Lower lobe of right lung (tissue), 2 donors: ENCODE measurements at regions not wholly inside any gene's neighbourhood (a gene's known extent, or its start where the extent isn't known, plus 50 kb on each side); places are given as distances from the start of the nearest gene placed in this dataset.
"Not testable (repeated sequence)": the region's sequence is repeated elsewhere in the genome, so short reads cannot be mapped to it uniquely, and the experiment has no call there.

ENCODE experiments used
- ATAC-seq, 2 donors: fragments of 200-7000 bp; cut with Tn5 transposase; one replicate each; pipeline ENCODE4 v1.9.1; 2020 to 2022; ENCODE audit warnings: mild to moderate bottlenecking in 2 of 2, moderate library complexity in 2 of 2
- DNase-seq: peaks from one replicate; pipeline ENCODE4 v3.0.0-alpha.2; 2020
- H3K27ac ChIP-seq: fragments of 200-600 bp; one replicate; pipeline ENCODE4 v1.8.0; 2022
- H3K27me3 ChIP-seq: fragments of 200-600 bp; one replicate; pipeline ENCODE4 v1.8.0; 2022; ENCODE audit warnings: low read depth
- H3K36me3 ChIP-seq: fragments of 200-600 bp; one replicate; pipeline ENCODE4 v1.8.0; 2022; ENCODE audit warnings: mild to moderate bottlenecking
- H3K4me1 ChIP-seq: fragments of 200-600 bp; one replicate; pipeline ENCODE4 v1.8.0; 2022
- H3K4me3 ChIP-seq: fragments of 200-600 bp; one replicate; pipeline ENCODE4 v1.8.0; 2022; ENCODE audit warnings: mild to moderate bottlenecking
- H3K9me3 ChIP-seq: fragments of 200-600 bp; one replicate; pipeline ENCODE4 v1.8.0; 2022
- CTCF ChIP-seq: fragments of 200-600 bp; IDR thresholded peaks from one replicate; pipeline ENCODE4 v1.8.0; 2022; ENCODE audit warnings: antibody characterized with exemption, mild to moderate bottlenecking
- intact Hi-C: fragments of 100-400 bp; cut with DNase I; formaldehyde crosslinking; loops from one replicate; pipeline ENCODE4 v1.11.0; 2022
- donor health status: DM: no; HTN: yes; CAD: no; lungs with severe emphysema.

- DNase-seq, H3K27ac ChIP-seq, H3K4me1 ChIP-seq, H3K27me3 ChIP-seq, H3K9me3 ChIP-seq, H3K36me3 ChIP-seq, intact Hi-C loops, ATAC-seq, H3K4me3 ChIP-seq: not testable (repeated sequence)
These were observed 279.9 kb downstream of the PLS3 start for GRCh38 chrX:115840729-115841409.

DNA sequence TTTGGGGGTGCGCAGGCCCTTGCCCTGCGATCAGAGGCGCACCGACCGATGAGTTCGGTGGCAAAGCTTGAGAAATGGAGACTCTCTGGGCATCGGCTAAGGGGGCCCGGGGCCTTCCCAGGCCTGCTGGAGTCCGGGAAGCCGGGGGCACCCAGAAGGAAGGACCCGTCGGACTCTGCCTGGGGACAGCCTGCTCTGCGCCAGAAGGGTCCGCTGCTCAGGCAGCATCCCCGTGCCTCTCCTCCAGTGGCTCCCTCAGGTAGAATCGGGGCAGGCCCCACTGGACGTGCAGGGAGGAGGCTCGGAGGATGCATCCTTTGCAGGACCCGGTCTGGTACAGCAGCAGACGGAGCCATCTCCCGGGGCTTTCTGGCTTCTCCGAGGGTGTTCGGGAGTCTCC, 290.0 kb downstream of the PLS3 start:
- H3K36me3 ChIP-seq, H3K9me3 ChIP-seq, H3K4me3 ChIP-seq, H3K27me3 ChIP-seq, DNase-seq, H3K4me1 ChIP-seq, ATAC-seq, intact Hi-C loops, H3K27ac ChIP-seq: not testable (repeated sequence)

GRCh38 chrX:115853260-115853659, 292.3 kb downstream of the PLS3 start:
- H3K4me1 ChIP-seq, ATAC-seq, H3K4me3 ChIP-seq, DNase-seq, H3K27ac ChIP-seq, H3K27me3 ChIP-seq, H3K9me3 ChIP-seq, H3K36me3 ChIP-seq, intact Hi-C loops: not testable (repeated sequence)

DNA sequence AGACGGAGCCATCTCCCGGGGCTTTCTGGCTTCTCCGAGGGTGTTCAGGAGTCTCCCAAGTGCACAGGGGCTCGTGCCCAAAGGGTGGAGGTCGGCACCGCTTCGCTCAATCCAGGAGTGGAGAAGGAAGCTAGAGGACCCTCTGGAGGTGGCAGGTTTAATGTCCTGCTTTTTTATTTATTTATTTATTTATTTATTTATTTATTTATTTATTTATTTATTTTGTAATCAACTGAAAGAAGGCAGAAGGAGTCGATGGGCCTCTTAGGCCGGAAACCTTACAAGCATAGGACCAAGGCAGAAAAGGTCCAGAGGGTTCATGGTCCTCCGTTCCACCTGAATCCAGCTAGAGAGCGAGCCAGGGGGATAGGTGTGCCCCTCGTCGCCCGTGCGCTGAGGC, 289.4 kb upstream of the AGTR2 start:
- H3K27ac ChIP-seq, ATAC-seq, DNase-seq, H3K9me3 ChIP-seq, intact Hi-C loops, H3K36me3 ChIP-seq, H3K4me1 ChIP-seq, H3K4me3 ChIP-seq, H3K27me3 ChIP-seq: not testable (repeated sequence)

- H3K4me3 ChIP-seq, ATAC-seq, H3K27me3 ChIP-seq, H3K27ac ChIP-seq, H3K4me1 ChIP-seq, intact Hi-C loops, H3K9me3 ChIP-seq, H3K36me3 ChIP-seq, DNase-seq: not testable (repeated sequence)
These were observed 286.4 kb upstream of the AGTR2 start for GRCh38 chrX:115884121-115884520.

- H3K9me3 ChIP-seq, ATAC-seq, H3K36me3 ChIP-seq, intact Hi-C loops, H3K27ac ChIP-seq, H3K27me3 ChIP-seq, H3K4me1 ChIP-seq, H3K4me3 ChIP-seq: not testable (repeated sequence)
- peak; percentile 46 for DNase-seq
These were observed 282.5 kb upstream of the AGTR2 start for GRCh38 chrX:115888041-115888440.

GRCh38 chrX:115888519-115888918, 282.0 kb upstream of the AGTR2 start:
- H3K27me3 ChIP-seq, H3K9me3 ChIP-seq, H3K4me3 ChIP-seq, H3K27ac ChIP-seq, ATAC-seq, H3K4me1 ChIP-seq, intact Hi-C loops, H3K36me3 ChIP-seq, DNase-seq: not testable (repeated sequence)

DNA sequence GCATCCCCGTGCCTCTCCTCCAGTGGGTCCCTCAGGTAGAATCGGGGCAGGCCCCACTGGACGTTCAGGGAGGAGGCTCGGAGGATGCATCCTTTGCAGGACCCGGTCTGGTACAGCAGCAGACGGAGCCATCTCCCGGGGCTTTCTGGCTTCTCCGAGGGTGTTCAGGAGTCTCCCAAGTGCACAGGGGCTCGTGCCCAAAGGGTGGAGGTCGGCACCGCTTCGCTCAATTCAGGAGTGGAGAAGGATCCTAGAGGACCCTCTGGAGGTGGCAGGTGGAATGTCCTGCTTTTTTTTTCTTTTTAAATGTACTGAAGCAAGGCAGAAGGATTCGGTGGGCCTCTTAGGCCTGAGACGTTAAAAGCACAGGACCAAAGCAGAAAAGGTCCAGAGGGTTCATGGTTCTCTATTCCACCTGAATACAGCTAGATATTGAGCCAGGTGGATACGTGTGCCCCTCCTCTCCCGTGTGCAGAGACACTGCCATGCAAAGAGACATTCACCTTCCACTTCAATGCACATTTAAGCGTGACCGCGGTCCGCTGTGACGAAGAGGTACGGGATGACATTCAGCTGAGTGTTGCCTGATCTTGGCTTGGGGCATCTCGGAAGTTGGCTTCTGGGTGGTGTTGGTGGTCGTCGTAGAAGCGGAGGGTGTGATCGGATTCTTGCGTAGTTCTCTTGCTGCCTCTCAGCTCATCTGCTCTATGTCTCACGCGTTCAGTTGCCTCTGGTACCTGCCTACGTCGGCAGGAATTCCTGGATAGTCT, 281.2 kb upstream of the AGTR2 start:
- no peak overlapping the region for H3K27ac ChIP-seq
- no peak for DNase-seq
- no peaks in the 10 kb centered on the region for H3K36me3 ChIP-seq
- ATAC-seq: no peak
- no peak overlapping the region for H3K4me3 ChIP-seq
- no peak for TF ChIP-seq CTCF
- no peaks in the 10 kb centered on the region for H3K27me3 ChIP-seq
- intact Hi-C loops: no loop called here
- H3K4me1 ChIP-seq: no peaks in the 10 kb centered on the region
- H3K9me3 ChIP-seq: no peaks in the 10 kb centered on the region

DNA sequence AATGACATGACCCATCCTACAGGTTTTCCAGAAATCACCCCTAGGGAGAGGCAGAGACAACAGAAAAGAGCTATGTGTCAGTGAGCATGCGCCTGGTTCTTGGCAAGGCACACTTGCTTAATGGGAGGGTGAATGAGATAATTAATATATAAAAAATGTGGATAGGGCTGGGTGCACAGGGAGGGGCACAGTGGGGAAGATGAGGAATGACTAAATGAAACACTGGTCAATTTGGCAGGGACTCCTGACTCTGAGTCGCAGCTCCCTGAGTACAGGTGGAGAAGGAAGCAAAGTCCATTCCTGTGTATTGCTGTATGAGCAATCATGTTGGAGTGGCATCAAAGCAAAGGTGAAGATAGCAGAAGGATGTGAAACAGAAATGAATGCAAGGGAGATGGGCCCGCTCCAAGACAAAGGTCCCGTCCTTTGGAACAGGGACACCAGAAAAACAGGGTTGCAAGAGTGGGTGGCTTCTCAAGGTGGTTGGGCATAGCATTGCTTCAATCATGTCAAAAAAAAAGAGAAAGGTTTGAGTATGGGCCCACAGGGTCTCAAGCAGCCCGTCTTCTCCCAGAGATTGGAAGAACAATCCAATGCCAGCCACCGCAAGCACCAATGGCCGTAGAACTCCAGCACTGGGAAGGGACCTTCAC, 278.4 kb upstream of the AGTR2 start:
- no peaks in the 10 kb centered on the region for H3K27me3 ChIP-seq
- TF ChIP-seq CTCF: no peak
- no peak overlapping the region for H3K4me3 ChIP-seq
- DNase-seq (no peak), ATAC-seq (no peak)
- no peaks in the 10 kb centered on the region for H3K4me1 ChIP-seq
- H3K36me3 ChIP-seq: no peaks in the 10 kb centered on the region
- intact Hi-C loops: no loop called here
- no peak overlapping the region for H3K27ac ChIP-seq
- H3K9me3 ChIP-seq: no peaks in the 10 kb centered on the region
